Keratinocyte (primary cell): ENCODE measurements at regions not wholly inside any gene's neighbourhood (a gene's known extent, or its start where the extent isn't known, plus 50 kb on each side); places are given as distances from the start of the nearest gene placed in this dataset.

Source experiments
- EZH2 ChIP-seq: IDR thresholded peaks from one replicate; pipeline ENCODE4 v1.6.1; 2012; ENCODE audit warnings: inconsistent platforms, mild to moderate bottlenecking, low read length, moderate library complexity
- TF ChIP-seq, protein P1 (sequence below), 3 experiments: IDR thresholded peaks in 1 of 3; conservative IDR thresholded peaks in 1 of 3; optimal IDR thresholded peaks in 1 of 3; 2 replicates in 2 of 3; 3 replicates in 1 of 3; pipeline versions ENCODE3 to v1.5.1; 2011; ENCODE audit warnings: low read length in 3 of 3, mild to moderate bottlenecking in 3 of 3, moderate library complexity in 2 of 3, control low read depth in 1 of 3, inconsistent platforms in 1 of 3; ENCODE audit not compliant: insufficient read depth in 2 of 3; ENCODE audit errors: extremely low read depth in 1 of 3

DNA sequence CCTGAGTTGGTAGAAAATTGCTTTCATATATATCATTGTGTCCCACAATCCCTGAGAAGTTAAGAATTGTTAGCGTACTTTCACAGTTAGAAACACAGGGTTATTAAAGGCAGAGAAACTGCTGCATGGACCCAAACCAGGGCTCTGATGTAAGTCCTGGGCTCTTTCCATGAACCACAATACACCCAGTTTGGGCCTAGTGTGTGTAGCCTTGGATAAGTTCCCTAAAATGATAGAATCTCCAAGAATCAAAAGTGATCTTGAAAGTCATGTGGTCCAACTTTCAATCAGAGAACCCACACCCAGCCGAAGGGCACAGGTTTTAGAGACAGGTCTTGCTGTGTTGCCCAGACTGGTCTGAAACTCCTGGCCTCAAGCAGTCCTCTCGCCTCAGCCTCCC, 257.8 kb upstream of the KLF3 start:
- TF ChIP-seq, protein P1, sequence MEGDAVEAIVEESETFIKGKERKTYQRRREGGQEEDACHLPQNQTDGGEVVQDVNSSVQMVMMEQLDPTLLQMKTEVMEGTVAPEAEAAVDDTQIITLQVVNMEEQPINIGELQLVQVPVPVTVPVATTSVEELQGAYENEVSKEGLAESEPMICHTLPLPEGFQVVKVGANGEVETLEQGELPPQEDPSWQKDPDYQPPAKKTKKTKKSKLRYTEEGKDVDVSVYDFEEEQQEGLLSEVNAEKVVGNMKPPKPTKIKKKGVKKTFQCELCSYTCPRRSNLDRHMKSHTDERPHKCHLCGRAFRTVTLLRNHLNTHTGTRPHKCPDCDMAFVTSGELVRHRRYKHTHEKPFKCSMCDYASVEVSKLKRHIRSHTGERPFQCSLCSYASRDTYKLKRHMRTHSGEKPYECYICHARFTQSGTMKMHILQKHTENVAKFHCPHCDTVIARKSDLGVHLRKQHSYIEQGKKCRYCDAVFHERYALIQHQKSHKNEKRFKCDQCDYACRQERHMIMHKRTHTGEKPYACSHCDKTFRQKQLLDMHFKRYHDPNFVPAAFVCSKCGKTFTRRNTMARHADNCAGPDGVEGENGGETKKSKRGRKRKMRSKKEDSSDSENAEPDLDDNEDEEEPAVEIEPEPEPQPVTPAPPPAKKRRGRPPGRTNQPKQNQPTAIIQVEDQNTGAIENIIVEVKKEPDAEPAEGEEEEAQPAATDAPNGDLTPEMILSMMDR (optimal IDR thresholded peaks at IDR 0.05 in 1 of 3, IDR thresholded peaks at IDR 0.05 in 1 of 3, conservative IDR thresholded peaks at IDR 0.05 in 1 of 3; ENCODE audit: extremely low read depth in 1 of 3, insufficient read depth in 2 of 3, low read length in 3 of 3) = no peak
- no peak for TF ChIP-seq EZH2
